SK-N-SH (cell line): ENCODE measurements at regions not wholly inside any gene's neighbourhood (a gene's known extent, or its start where the extent isn't known, plus 50 kb on each side); places are given as distances from the start of the nearest gene placed in this dataset.

ENCODE experiments used
- CTCF ChIA-PET: fragments of 300-600, 350-600 bp; formaldehyde crosslinking; extraction: SDS; loops from one replicate; lab custom pipeline; 2021; lab: Yijun Ruan, JAX
- POLR2A ChIA-PET: fragments of 350-600 bp; sonication (Branson Sonifier 250); formaldehyde crosslinking; extraction: SDS; loops from one replicate; lab custom pipeline; 2020; ENCODE audit warnings: antibody characterized with exemption, inconsistent platforms; lab: Yijun Ruan, JAX
- DNase-seq: peaks from one replicate; pipeline ENCODE4 v3.0.0; 2012
- H2AFZ ChIP-seq: fragments of 200-600 bp; sonication (generic); 2 replicates; pipeline ENCODE4 v1.8.1; 2016; ENCODE audit warnings: antibody characterized with exemption, mild to moderate bottlenecking, low read depth
- H3F3A ChIP-seq: fragments of 200-600 bp; sonication (generic); replicated peaks from 2 replicates; pipeline ENCODE3; 2016; ENCODE audit warnings: antibody characterized with exemption, mild to moderate bottlenecking; ENCODE audit not compliant: insufficient read depth
- H3K27ac ChIP-seq, 2 experiments: fragments of 200-500 bp in 1 of 2; fragments of 200-600 bp in 1 of 2; sonication (Bioruptor generic) in 1 of 2; sonication (generic), shearing (Covaris generic) in 1 of 2; 2 replicates each; pipeline versions ENCODE4 v1.5.1 to v1.6.1; 2014 to 2016; ENCODE audit warnings: low read depth in 2 of 2, inconsistent platforms in 1 of 2, low read length in 1 of 2, mild to moderate bottlenecking in 1 of 2, mixed read lengths in 1 of 2
- H3K27me3 ChIP-seq: fragments of 200-600 bp; sonication (generic), shearing (Covaris generic); 2 replicates; pipeline ENCODE4 v1.6.1; 2016; ENCODE audit warnings: mixed run types; ENCODE audit not compliant: insufficient read depth
- H3K36me3 ChIP-seq, 2 experiments: fragments of 200-500 bp in 1 of 2; fragments of 200-600 bp in 1 of 2; sonication (Bioruptor generic) in 1 of 2; sonication (generic) in 1 of 2; replicated peaks in 1 of 2; 2 replicates each; pipeline versions ENCODE3 to v1.5.1; 2014 to 2016; ENCODE audit warnings: low read length in 1 of 2, mild to moderate bottlenecking in 1 of 2; ENCODE audit not compliant: insufficient read depth in 2 of 2, control insufficient read depth in 1 of 2
- H3K4me1 ChIP-seq, 2 experiments: fragments of 200-500 bp in 1 of 2; fragments of 200-600 bp in 1 of 2; sonication (Bioruptor generic) in 1 of 2; sonication (generic), shearing (Covaris generic) in 1 of 2; 2 replicates each; pipeline versions ENCODE4 v1.5.1 to v1.6.1; 2014 to 2016; ENCODE audit warnings: low read depth in 1 of 2, low read length in 1 of 2, mixed run types in 1 of 2; ENCODE audit not compliant: insufficient read depth in 2 of 2, control insufficient read depth in 1 of 2
- H3K4me2 ChIP-seq: fragments of 200-600 bp; sonication (generic), shearing (Covaris generic); 2 replicates; pipeline ENCODE4 v1.6.1; 2017; ENCODE audit warnings: mixed run types
- H3K4me3 ChIP-seq, 2 experiments: fragments of 200-500 bp in 1 of 2; fragments of 200-600 bp in 1 of 2; sonication (Bioruptor generic) in 1 of 2; sonication (generic), shearing (Covaris generic) in 1 of 2; 2 replicates each; pipeline versions ENCODE4 v1.5.1 to v1.8.1; 2014 to 2016; ENCODE audit warnings: low read depth in 2 of 2, inconsistent platforms in 1 of 2, low read length in 1 of 2, mild to moderate bottlenecking in 1 of 2, mixed read lengths in 1 of 2, moderate library complexity in 1 of 2
- H3K79me2 ChIP-seq: fragments of 200-600 bp; sonication (generic); 2 replicates; pipeline ENCODE4 v1.8.1; 2017; ENCODE audit warnings: mild to moderate bottlenecking; ENCODE audit not compliant: insufficient read depth
- H3K9ac ChIP-seq: fragments of 200-600 bp; sonication (generic); 2 replicates; pipeline ENCODE4 v1.6.1; 2017; ENCODE audit warnings: mixed run types
- H3K9me2 ChIP-seq: fragments of 200-600 bp; sonication (generic); 2 replicates; pipeline ENCODE4 v1.6.1; 2017; ENCODE audit warnings: mixed run types
- H3K9me3 ChIP-seq: fragments of 200-600 bp; sonication (generic); 2 replicates; pipeline ENCODE4 v1.6.1; 2017; ENCODE audit warnings: mixed run types, mild to moderate bottlenecking, moderate library complexity
- H4K20me1 ChIP-seq: fragments of 200-600 bp; sonication (generic); 2 replicates; pipeline ENCODE4 v1.6.1; 2017; ENCODE audit warnings: mild to moderate bottlenecking, mixed run types; ENCODE audit not compliant: insufficient read depth
- CTCF ChIP-seq: fragments of 200-600 bp; sonication (generic); IDR thresholded peaks from 2 replicates; pipeline ENCODE4 v1.6.1; 2017; ENCODE audit warnings: antibody characterized with exemption, mild to moderate bottlenecking, moderate library complexity
- ELF1 ChIP-seq: IDR thresholded peaks from 2 replicates; pipeline ENCODE4 v1.4.0; 2012
- EP300 ChIP-seq, 2 experiments: IDR thresholded peaks; 2 replicates each; pipeline versions ENCODE4 v1.4.0 to v1.6.1; 2012; ENCODE audit warnings: borderline replicate concordance in 1 of 2, low read depth in 1 of 2, low read length in 1 of 2
- EZH2phosphoT487 ChIP-seq: fragments of 200-600 bp; sonication (generic); IDR thresholded peaks from 2 replicates; pipeline ENCODE4 v1.6.1; 2017; ENCODE audit warnings: low read depth, mixed run types, mild to moderate bottlenecking, antibody characterized with exemption, moderate library complexity, borderline replicate concordance
- FOXJ3 ChIP-seq: sonication (generic); formaldehyde crosslinking; IDR thresholded peaks from 2 replicates; pipeline ENCODE4 v1.5.1; 2020; ENCODE audit warnings: mild to moderate bottlenecking, missing genetic modification reagents
- GATA2 ChIP-seq: sonication (generic); formaldehyde crosslinking; IDR thresholded peaks from 2 replicates; pipeline ENCODE4 v1.5.0; 2020; ENCODE audit warnings: mild to moderate bottlenecking, missing genetic modification reagents
- IRF3 ChIP-seq: fragments of 150-350 bp; IDR thresholded peaks from 2 replicates; pipeline ENCODE4 v1.6.1; 2016; ENCODE audit warnings: mild to moderate bottlenecking, low read depth, low read length
- MAX ChIP-seq: IDR thresholded peaks from 2 replicates; pipeline ENCODE4 v1.4.0; 2012; ENCODE audit warnings: low read depth
- MXI1 ChIP-seq: IDR thresholded peaks from 2 replicates; pipeline ENCODE4 v1.6.1; 2012; ENCODE audit warnings: mild to moderate bottlenecking, low read depth, low read length, improper control_type of control experiment
- NFIC ChIP-seq: IDR thresholded peaks from 2 replicates; pipeline ENCODE4 v1.4.0; 2012; ENCODE audit warnings: borderline replicate concordance
- RAD21 ChIP-seq: IDR thresholded peaks from 2 replicates; pipeline ENCODE4 v1.6.1; 2012; ENCODE audit warnings: mild to moderate bottlenecking, low read length
- RCOR1 ChIP-seq: fragments of 150-350 bp; IDR thresholded peaks from 2 replicates; pipeline ENCODE4 v1.6.1; 2017; ENCODE audit warnings: antibody characterized with exemption, low read length
- RFX5 ChIP-seq: IDR thresholded peaks from 2 replicates; pipeline ENCODE4 v1.6.1; 2012; ENCODE audit warnings: mild to moderate bottlenecking, improper control_type of control experiment, low read length
- RXRA ChIP-seq: IDR thresholded peaks from 2 replicates; pipeline ENCODE4 v1.4.0; 2012; ENCODE audit warnings: low read depth, mild to moderate bottlenecking, borderline replicate concordance
- SIN3A ChIP-seq: IDR thresholded peaks from 2 replicates; pipeline ENCODE4 v1.6.1; 2012; ENCODE audit warnings: low read depth, mild to moderate bottlenecking, low read length, moderate library complexity, borderline replicate concordance
- SMC3 ChIP-seq: IDR thresholded peaks from 2 replicates; pipeline ENCODE4 v1.6.1; 2012; ENCODE audit warnings: low read depth, low read length, improper control_type of control experiment
- TCF12 ChIP-seq: IDR thresholded peaks from 2 replicates; pipeline ENCODE4 v1.4.0; 2012
- TEAD4 ChIP-seq: IDR thresholded peaks from 2 replicates; pipeline ENCODE4 v1.4.0; 2012; ENCODE audit warnings: mild to moderate bottlenecking, borderline replicate concordance; ENCODE audit not compliant: insufficient read depth
- WGBS: methylation state at CpG from one replicate; pipeline ENCODE4 v1.1.6; 2017; ENCODE audit warnings: low lambda C conversion rate; 5-methylcytosine and 5-hydroxymethylcytosine counted together
- TF ChIP-seq, protein P1 (sequence below): IDR thresholded peaks from 2 replicates; pipeline ENCODE4 v1.4.0; 2012; ENCODE audit warnings: low read depth, borderline replicate concordance
- TF ChIP-seq, protein P2 (sequence below): fragments of 150-350 bp; IDR thresholded peaks from 2 replicates; pipeline ENCODE4 v1.6.1; 2017; ENCODE audit warnings: antibody characterized with exemption, low read length, low read depth, borderline replicate concordance
- TF ChIP-seq, protein P3 (sequence below): IDR thresholded peaks from 2 replicates; pipeline ENCODE4; 2012

- TF ChIP-seq TEAD4 = no peak
- TF ChIP-seq EP300 (IDR thresholded peaks at IDR 0.05; ENCODE audit: borderline replicate concordance in 1 of 2, low read depth in 1 of 2, low read length in 1 of 2) = no peak
- no peak for TF ChIP-seq IRF3
- TF ChIP-seq RFX5 = no peak
- TF ChIP-seq, protein P1, sequence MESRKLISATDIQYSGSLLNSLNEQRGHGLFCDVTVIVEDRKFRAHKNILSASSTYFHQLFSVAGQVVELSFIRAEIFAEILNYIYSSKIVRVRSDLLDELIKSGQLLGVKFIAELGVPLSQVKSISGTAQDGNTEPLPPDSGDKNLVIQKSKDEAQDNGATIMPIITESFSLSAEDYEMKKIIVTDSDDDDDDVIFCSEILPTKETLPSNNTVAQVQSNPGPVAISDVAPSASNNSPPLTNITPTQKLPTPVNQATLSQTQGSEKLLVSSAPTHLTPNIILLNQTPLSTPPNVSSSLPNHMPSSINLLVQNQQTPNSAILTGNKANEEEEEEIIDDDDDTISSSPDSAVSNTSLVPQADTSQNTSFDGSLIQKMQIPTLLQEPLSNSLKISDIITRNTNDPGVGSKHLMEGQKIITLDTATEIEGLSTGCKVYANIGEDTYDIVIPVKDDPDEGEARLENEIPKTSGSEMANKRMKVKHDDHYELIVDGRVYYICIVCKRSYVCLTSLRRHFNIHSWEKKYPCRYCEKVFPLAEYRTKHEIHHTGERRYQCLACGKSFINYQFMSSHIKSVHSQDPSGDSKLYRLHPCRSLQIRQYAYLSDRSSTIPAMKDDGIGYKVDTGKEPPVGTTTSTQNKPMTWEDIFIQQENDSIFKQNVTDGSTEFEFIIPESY = no peak
- no peak for TF ChIP-seq FOXJ3
- TF ChIP-seq RAD21 = no peak
- no peak for TF ChIP-seq SIN3A
- no peak for TF ChIP-seq TCF12
- TF ChIP-seq ELF1 = no peak
These were observed 278.3 kb upstream of the IRX3 start (continued) for GRCh38 chr16:54564841-54565240.

GRCh38 chr16:54554581-54554980 is 268.0 kb upstream of the IRX3 start:
- Histone ChIP-seq H4K20me1 (no peaks in the 10 kb centered on the region), H3K27ac (no peak overlapping the region), H3K4me2 (no peak overlapping the region), H3K36me3 (no peaks in the 10 kb centered on the region), H3K9me3 (no peaks in the 10 kb centered on the region), H3K27me3 (no peaks in the 10 kb centered on the region), H3K79me2 (no peaks in the 10 kb centered on the region), H3F3A (no peaks in the 10 kb centered on the region), H3K4me3 (no peak overlapping the region), H3K9ac (no peak overlapping the region), H2AFZ (no peak overlapping the region), H3K9me2 (no peaks in the 10 kb centered on the region), H3K4me1 (no peaks in the 10 kb centered on the region)
- no peak for DNase-seq
- WGBS = 11% methylated on average over 3 of the region's 3 CpGs
- ChIA-PET POLR2A (no interaction called here), CTCF (no interaction called here)
- TF ChIP-seq, protein P1 = no peak
- TF ChIP-seq IRF3 (no peak), RFX5 (no peak), TEAD4 (no peak), TCF12 (no peak), GATA2 (CRISPR knock-in tag) (no peak), MAX (no peak), CTCF (no peak), RCOR1 (no peak), SMC3 (no peak), RXRA (no peak), EZH2phosphoT487 (no peak), RAD21 (no peak), NFIC (no peak), ELF1 (no peak), MXI1 (no peak)
- TF ChIP-seq, protein P2, sequence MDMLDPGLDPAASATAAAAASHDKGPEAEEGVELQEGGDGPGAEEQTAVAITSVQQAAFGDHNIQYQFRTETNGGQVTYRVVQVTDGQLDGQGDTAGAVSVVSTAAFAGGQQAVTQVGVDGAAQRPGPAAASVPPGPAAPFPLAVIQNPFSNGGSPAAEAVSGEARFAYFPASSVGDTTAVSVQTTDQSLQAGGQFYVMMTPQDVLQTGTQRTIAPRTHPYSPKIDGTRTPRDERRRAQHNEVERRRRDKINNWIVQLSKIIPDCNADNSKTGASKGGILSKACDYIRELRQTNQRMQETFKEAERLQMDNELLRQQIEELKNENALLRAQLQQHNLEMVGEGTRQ = no peak
- TF ChIP-seq, protein P3, sequence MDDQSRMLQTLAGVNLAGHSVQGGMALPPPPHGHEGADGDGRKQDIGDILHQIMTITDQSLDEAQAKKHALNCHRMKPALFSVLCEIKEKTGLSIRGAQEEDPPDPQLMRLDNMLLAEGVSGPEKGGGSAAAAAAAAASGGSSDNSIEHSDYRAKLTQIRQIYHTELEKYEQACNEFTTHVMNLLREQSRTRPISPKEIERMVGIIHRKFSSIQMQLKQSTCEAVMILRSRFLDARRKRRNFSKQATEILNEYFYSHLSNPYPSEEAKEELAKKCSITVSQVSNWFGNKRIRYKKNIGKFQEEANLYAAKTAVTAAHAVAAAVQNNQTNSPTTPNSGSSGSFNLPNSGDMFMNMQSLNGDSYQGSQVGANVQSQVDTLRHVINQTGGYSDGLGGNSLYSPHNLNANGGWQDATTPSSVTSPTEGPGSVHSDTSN = no peak
